ENCODE measurements at regions not wholly inside any gene's neighbourhood (a gene's known extent, or its start where the extent isn't known, plus 50 kb on each side); places are given as distances from the start of the nearest gene placed in this dataset.
"Not testable (repeated sequence)": the region's sequence is repeated elsewhere in the genome, so short reads cannot be mapped to it uniquely, and the experiment has no call there.

- no peak for DNase-seq
- intact Hi-C loops (cut with DNase I) = loop anchor here in 1 of 2 donors (10.0 kb wide), 1 partner anchor 489 kb away; no protein-coding TSS in a partner anchor
- ATAC-seq = no peak
Measured at GRCh38 chr18:33835419-33835818, 257.4 kb downstream of the ASXL3 start.

- intact Hi-C loops (cut with DNase I) = loop anchor here in 1 of 2 donors (10.0 kb wide), 1 partner anchor 491 kb away; no protein-coding TSS in a partner anchor
- ATAC-seq (no peak), DNase-seq (no peak)
Measured at GRCh38 chr18:33833842-33834241, 255.8 kb downstream of the ASXL3 start.

- ATAC-seq = no peak
- DNase-seq = no peak
- intact Hi-C loops (cut with DNase I) = loop anchor here in 1 of 2 donors (10.0 kb wide), 1 partner anchor 493 kb away; no protein-coding TSS in a partner anchor
Measured at GRCh38 chr18:33831424-33831823, 253.4 kb downstream of the ASXL3 start.

- intact Hi-C loops (cut with DNase I) = loop anchor here in 1 of 2 donors (10.0 kb wide), 1 partner anchor 495 kb away; no protein-coding TSS in a partner anchor
- DNase-seq = no peak
- ATAC-seq = no peak
Measured at GRCh38 chr18:33830213-33830612, 252.2 kb downstream of the ASXL3 start.

- intact Hi-C loops (cut with DNase I) = no loop called here
- ATAC-seq (no peak), DNase-seq (no peak)
Measured at GRCh38 chr18:33828949-33829348, 250.9 kb downstream of the ASXL3 start.

- intact Hi-C loops (cut with DNase I) = no loop called here
- no peak for ATAC-seq
- DNase-seq = no peak
Measured at GRCh38 chr18:33826151-33826550, 248.1 kb downstream of the ASXL3 start.

- intact Hi-C loops (cut with DNase I) = no loop called here
- no peak for DNase-seq
- peak in 1 of 2 donors; percentile 65 for ATAC-seq
Measured at GRCh38 chr18:33821503-33821902, 243.5 kb downstream of the ASXL3 start.

- intact Hi-C loops (cut with DNase I) = no loop called here
- ATAC-seq = no peak
- DNase-seq = no peak
Measured at GRCh38 chr18:33820517-33821371, 242.7 kb downstream of the ASXL3 start.

- DNase-seq; ATAC-seq; intact Hi-C loops (cut with DNase I): not testable (repeated sequence)
Measured at GRCh38 chr18:33819692-33820343, 241.8 kb downstream of the ASXL3 start.

- DNase-seq = no peak
- no peak for ATAC-seq
- intact Hi-C loops (cut with DNase I) = no loop called here
Measured at GRCh38 chr18:33818145-33818544, 240.1 kb downstream of the ASXL3 start.

GRCh38 chr18:33817096-33817495, 239.1 kb downstream of the ASXL3 start:
- DNase-seq (no peak), ATAC-seq (no peak)
- intact Hi-C loops (cut with DNase I) = no loop called here

- ATAC-seq (no peak), DNase-seq (no peak)
- intact Hi-C loops (cut with DNase I) = no loop called here
Measured at GRCh38 chr18:33814546-33814945, 236.5 kb downstream of the ASXL3 start.

- intact Hi-C loops (cut with DNase I) = no loop called here
- ATAC-seq = no peak
- DNase-seq = no peak
Measured at GRCh38 chr18:33812186-33812585, 234.2 kb downstream of the ASXL3 start.

GRCh38 chr18:33805592-33805991, 227.6 kb downstream of the ASXL3 start:
- DNase-seq = no peak
- no peak for ATAC-seq
- intact Hi-C loops (cut with DNase I) = no loop called here

GRCh38 chr18:33804258-33804657, 226.2 kb downstream of the ASXL3 start:
- DNase-seq (no peak), ATAC-seq (no peak)
- intact Hi-C loops (cut with DNase I) = no loop called here

GRCh38 chr18:33803636-33804035, 225.6 kb downstream of the ASXL3 start:
- DNase-seq (no peak), ATAC-seq (no peak)
- intact Hi-C loops (cut with DNase I) = no loop called here

GRCh38 chr18:33802955-33803354, 224.9 kb downstream of the ASXL3 start:
- no peak for ATAC-seq
- no peak for DNase-seq
- intact Hi-C loops (cut with DNase I) = no loop called here
